H1 (cell line): ENCODE measurements at regions not wholly inside any gene's neighbourhood (a gene's known extent, or its start where the extent isn't known, plus 50 kb on each side); places are given as distances from the start of the nearest gene placed in this dataset.

Experiments used
- CTCF ChIA-PET: fragments of 300-600 bp; sonication (Branson Sonifier 250); formaldehyde crosslinking; loops from one replicate; lab custom pipeline; 2021; ENCODE audit not compliant: partially characterized antibody; lab: Charles Lee
- POLR2A ChIA-PET: fragments of 300-600 bp; sonication (Branson Sonifier 250); formaldehyde crosslinking; loops from one replicate; lab custom pipeline; 2021; ENCODE audit warnings: inconsistent platforms; ENCODE audit not compliant: partially characterized antibody; lab: Charles Lee
- DNase-seq, 2 experiments: peaks; one replicate each; pipeline versions ENCODE4 v3.0.0 to v3.0.0-alpha.2; 2010 to 2022; ENCODE audit warnings: low spot score in 2 of 2, low read depth in 1 of 2, mixed read lengths in 1 of 2
- FAIRE-seq: peaks from 2 replicates; lab custom pipeline; 2011; peaks lifted over from hg19 to GRCh38; lab: Jason Lieb, UNC
- H2AFZ ChIP-seq: 2 replicates; pipeline ENCODE4 v1.8.1; 2012; ENCODE audit warnings: low read length, inconsistent platforms
- H2AK5ac ChIP-seq: 2 replicates; pipeline ENCODE4 v1.6.1; 2013; ENCODE audit warnings: low read depth, low read length
- H2BK120ac ChIP-seq: replicated peaks from 2 replicates; pipeline ENCODE3; 2013; ENCODE audit warnings: low read depth, low read length, inconsistent platforms
- H2BK12ac ChIP-seq: 2 replicates; pipeline ENCODE4 v1.6.1; 2013; ENCODE audit warnings: low read depth, low read length
- H2BK15ac ChIP-seq: 2 replicates; pipeline ENCODE4 v1.6.1; 2013; ENCODE audit warnings: low read length
- H2BK20ac ChIP-seq: 2 replicates; pipeline ENCODE4 v1.6.1; 2013; ENCODE audit warnings: low read length
- H2BK5ac ChIP-seq: 2 replicates; pipeline ENCODE4 v1.6.1; 2013; ENCODE audit warnings: low read depth, low read length
- H3K14ac ChIP-seq: 2 replicates; pipeline ENCODE4 v1.6.1; 2013; ENCODE audit warnings: inconsistent platforms; ENCODE audit not compliant: insufficient read length
- H3K18ac ChIP-seq: 2 replicates; pipeline ENCODE4 v1.6.1; 2013; ENCODE audit warnings: low read length; ENCODE audit errors: extremely low read depth
- H3K23ac ChIP-seq: 2 replicates; pipeline ENCODE4 v1.6.1; 2013; ENCODE audit warnings: inconsistent platforms; ENCODE audit not compliant: insufficient read length
- H3K23me2 ChIP-seq: 2 replicates; pipeline ENCODE4 v1.6.1; 2013; ENCODE audit warnings: low read depth, low read length
- H3K27ac ChIP-seq: 2 replicates; pipeline ENCODE4 v1.6.1; 2011; ENCODE audit warnings: low read depth, low read length, inconsistent platforms
- H3K27me3 ChIP-seq, 4 experiments: replicated peaks in 1 of 4; 1 replicate in 1 of 4; 2 replicates in 3 of 4; pipeline versions ENCODE4 v1.6.1 to v1.8.1; 2011 to 2013; ENCODE audit warnings: low read length in 3 of 4, mild to moderate bottlenecking in 3 of 4, inconsistent platforms in 2 of 4, mixed read lengths in 2 of 4, moderate library complexity in 1 of 4; ENCODE audit not compliant: control insufficient read depth in 3 of 4, insufficient read depth in 3 of 4; ENCODE audit errors: extremely low read depth in 1 of 4
- H3K36me3 ChIP-seq, 4 experiments: 2 replicates each; pipeline versions ENCODE4 v1.6.1 to v1.8.1; 2011 to 2013; ENCODE audit warnings: mild to moderate bottlenecking in 4 of 4, low read length in 3 of 4, moderate library complexity in 2 of 4, control low read depth in 1 of 4, inconsistent platforms in 1 of 4; ENCODE audit not compliant: insufficient read depth in 4 of 4, control insufficient read depth in 2 of 4
- H3K4ac ChIP-seq: replicated peaks from 2 replicates; pipeline ENCODE3; 2013; ENCODE audit warnings: low read length, low read depth, mixed read lengths, inconsistent platforms; ENCODE audit not compliant: insufficient read length
- H3K4me1 ChIP-seq, 4 experiments: replicated peaks in 1 of 4; 1 replicate in 1 of 4; 2 replicates in 3 of 4; pipeline versions ENCODE4 v1.6.1 to v1.8.1; 2011 to 2013; ENCODE audit warnings: low read length in 3 of 4, inconsistent platforms in 2 of 4, mixed read lengths in 1 of 4; ENCODE audit not compliant: insufficient read depth in 4 of 4, control insufficient read depth in 3 of 4
- H3K4me2 ChIP-seq, 2 experiments: 2 replicates each; pipeline versions ENCODE4 v1.6.1 to v1.8.1; 2011 to 2013; ENCODE audit warnings: low read depth in 2 of 2, low read length in 2 of 2, control low read depth in 1 of 2, inconsistent platforms in 1 of 2, mild to moderate bottlenecking in 1 of 2; ENCODE audit not compliant: insufficient read depth in 1 of 2
- H3K4me3 ChIP-seq, 4 experiments: fragments of 200-600, 300-600 bp in 1 of 4; sonication (generic), shearing (Covaris generic), sonication (Bioruptor Twin) in 1 of 4; 2 replicates each; pipeline versions ENCODE4 v1.5.1 to v1.8.1; 2011 to 2016; ENCODE audit warnings: low read length in 4 of 4, low read depth in 3 of 4, control low read depth in 2 of 4, inconsistent platforms in 2 of 4, mild to moderate bottlenecking in 2 of 4, mixed read lengths in 1 of 4, moderate library complexity in 1 of 4; ENCODE audit not compliant: insufficient read depth in 2 of 4; ENCODE audit errors: extremely low read depth in 1 of 4
- H3K56ac ChIP-seq: replicated peaks from 2 replicates; pipeline ENCODE3; 2013; ENCODE audit warnings: low read depth, mild to moderate bottlenecking, mixed read lengths, low read length, inconsistent platforms; ENCODE audit not compliant: insufficient read length
- H3K79me1 ChIP-seq: 2 replicates; pipeline ENCODE4 v1.6.1; 2013; ENCODE audit warnings: low read depth, low read length, control low read depth
- H3K79me2 ChIP-seq, 2 experiments: 2 replicates each; pipeline versions ENCODE4 v1.6.1 to v1.8.1; 2012 to 2013; ENCODE audit warnings: low read length in 2 of 2, mild to moderate bottlenecking in 2 of 2, inconsistent platforms in 1 of 2; ENCODE audit not compliant: insufficient read depth in 2 of 2, control insufficient read depth in 1 of 2
- H3K9ac ChIP-seq, 4 experiments: replicated peaks in 1 of 4; 1 replicate in 1 of 4; 2 replicates in 3 of 4; pipeline versions ENCODE4 v1.6.1 to v1.8.1; 2011 to 2013; ENCODE audit warnings: low read depth in 3 of 4, low read length in 3 of 4, control low read depth in 2 of 4, mild to moderate bottlenecking in 2 of 4, moderate library complexity in 2 of 4, inconsistent platforms in 1 of 4; ENCODE audit errors: extremely low read depth in 1 of 4
- H3K9me3 ChIP-seq, 2 experiments: 2 replicates each; pipeline versions ENCODE4 v1.6.1 to v1.8.1; 2012 to 2013; ENCODE audit warnings: mild to moderate bottlenecking in 2 of 2, moderate library complexity in 2 of 2, control low read depth in 1 of 2, inconsistent platforms in 1 of 2, low read depth in 1 of 2, low read length in 1 of 2, mixed read lengths in 1 of 2; ENCODE audit not compliant: insufficient read depth in 2 of 2
- H4K20me1 ChIP-seq, 2 experiments: replicated peaks in 1 of 2; 2 replicates each; pipeline versions ENCODE3 to v1.8.1; 2011 to 2013; ENCODE audit warnings: inconsistent platforms in 2 of 2, low read length in 2 of 2, mild to moderate bottlenecking in 1 of 2; ENCODE audit not compliant: insufficient read depth in 2 of 2, control insufficient read depth in 1 of 2
- H4K5ac ChIP-seq: 2 replicates; pipeline ENCODE4 v1.6.1; 2013; ENCODE audit warnings: low read length, low read depth, mixed read lengths, inconsistent platforms; ENCODE audit not compliant: insufficient read length
- H4K8ac ChIP-seq: 2 replicates; pipeline ENCODE4 v1.8.0; 2013; ENCODE audit warnings: mild to moderate bottlenecking, moderate library complexity, low read length, inconsistent platforms; ENCODE audit not compliant: insufficient read depth; ENCODE audit errors: extremely low read depth
- H4K91ac ChIP-seq: replicated peaks from 2 replicates; pipeline ENCODE3; 2013; ENCODE audit warnings: low read length, mixed read lengths, inconsistent platforms; ENCODE audit not compliant: insufficient read length
- ZNF274 ChIP-seq: IDR thresholded peaks from 2 replicates; pipeline ENCODE4 v1.7.0; 2012; ENCODE audit warnings: low read length, borderline replicate concordance; ENCODE audit errors: extremely low read depth
- WGBS, 2 experiments: shearing (Covaris generic) in 1 of 2; methylation state at CpG; one replicate each; pipeline versions ENCODE4 v1.1.6 to v1.1.7; 2013 to 2015; ENCODE audit warnings: low lambda C conversion rate in 2 of 2, mixed read lengths in 2 of 2, inconsistent platforms in 1 of 2, low coverage in 1 of 2, missing lambda C conversion rate in 1 of 2; ENCODE audit not compliant: insufficient replicate concordance in 2 of 2, insufficient coverage in 1 of 2, insufficient read length in 1 of 2; ENCODE audit errors: extremely low coverage in 1 of 2, missing lambda C conversion rate in 1 of 2; 5-methylcytosine and 5-hydroxymethylcytosine counted together

- no peak overlapping the region for H3K56ac ChIP-seq
- FAIRE-seq: no peak
- no peaks in the 10 kb centered on the region for H3K36me3 ChIP-seq
- no peak overlapping the region for H3K18ac ChIP-seq
- no peaks in the 10 kb centered on the region; a peak in 1 of 7 replicates for H3K27me3 ChIP-seq
- no peak overlapping the region for H3K14ac ChIP-seq
- no peak overlapping the region for H4K91ac ChIP-seq
- ChIA-PET POLR2A (interaction anchor here (0.6 kb wide), 1 partner anchor 29 kb away, joined by 4 read pairs; no protein-coding TSS in a partner anchor), CTCF (interaction anchor here (1.1 to 5.5 kb wide), 5 partner anchors 9 to 79 kb away, joined by 3 to 27 read pairs (median 5); no protein-coding TSS in a partner anchor)
- H3K4me3 ChIP-seq: no peak overlapping the region; a peak in 1 of 8 replicates
- no peaks in the 10 kb centered on the region for H3K4me1 ChIP-seq
- TF ChIP-seq ZNF274: no peak
- H4K5ac ChIP-seq: no peak overlapping the region
- H2BK15ac ChIP-seq: no peak overlapping the region
- no peak overlapping the region for H3K27ac ChIP-seq
- no peak overlapping the region for H2BK20ac ChIP-seq
- H3K79me2 ChIP-seq: no peaks in the 10 kb centered on the region
- H3K4me2 ChIP-seq: no peak overlapping the region
- no peak overlapping the region for H3K9ac ChIP-seq
- no peak overlapping the region for H2BK5ac ChIP-seq
- H3K4ac ChIP-seq: no peak overlapping the region
- H2BK120ac ChIP-seq: no peak overlapping the region
- no peak overlapping the region for H3K23ac ChIP-seq
- H3K23me2 ChIP-seq: no peaks in the 10 kb centered on the region
- no peak for DNase-seq
- no peak overlapping the region for H4K8ac ChIP-seq
- H3K79me1 ChIP-seq: no peaks in the 10 kb centered on the region
- no peak overlapping the region for H2BK12ac ChIP-seq
- H2AFZ ChIP-seq: no peak overlapping the region
- no peak overlapping the region for H2AK5ac ChIP-seq
- H4K20me1 ChIP-seq: no peaks in the 10 kb centered on the region
- 86% methylated on average over 1 of the region's 1 CpG; no CpG with 5 or more reads in 1 of the 2 experiments for WGBS, 2 experiments
- H3K9me3 ChIP-seq: 0 out of 4 replicates have a peak, but pooled peaks cover 0 to 4% of the 10 kb centered on the region in 2 experiments
These were observed 199.4 kb downstream of the FCRL5 start for GRCh38 chr1:157352817-157353408.
